ENCODE measurements at regions not wholly inside any gene's neighbourhood (a gene's known extent, or its start where the extent isn't known, plus 50 kb on each side); places are given as distances from the start of the nearest gene placed in this dataset.
"Not testable (repeated sequence)": the region's sequence is repeated elsewhere in the genome, so short reads cannot be mapped to it uniquely, and the experiment has no call there.

DNA sequence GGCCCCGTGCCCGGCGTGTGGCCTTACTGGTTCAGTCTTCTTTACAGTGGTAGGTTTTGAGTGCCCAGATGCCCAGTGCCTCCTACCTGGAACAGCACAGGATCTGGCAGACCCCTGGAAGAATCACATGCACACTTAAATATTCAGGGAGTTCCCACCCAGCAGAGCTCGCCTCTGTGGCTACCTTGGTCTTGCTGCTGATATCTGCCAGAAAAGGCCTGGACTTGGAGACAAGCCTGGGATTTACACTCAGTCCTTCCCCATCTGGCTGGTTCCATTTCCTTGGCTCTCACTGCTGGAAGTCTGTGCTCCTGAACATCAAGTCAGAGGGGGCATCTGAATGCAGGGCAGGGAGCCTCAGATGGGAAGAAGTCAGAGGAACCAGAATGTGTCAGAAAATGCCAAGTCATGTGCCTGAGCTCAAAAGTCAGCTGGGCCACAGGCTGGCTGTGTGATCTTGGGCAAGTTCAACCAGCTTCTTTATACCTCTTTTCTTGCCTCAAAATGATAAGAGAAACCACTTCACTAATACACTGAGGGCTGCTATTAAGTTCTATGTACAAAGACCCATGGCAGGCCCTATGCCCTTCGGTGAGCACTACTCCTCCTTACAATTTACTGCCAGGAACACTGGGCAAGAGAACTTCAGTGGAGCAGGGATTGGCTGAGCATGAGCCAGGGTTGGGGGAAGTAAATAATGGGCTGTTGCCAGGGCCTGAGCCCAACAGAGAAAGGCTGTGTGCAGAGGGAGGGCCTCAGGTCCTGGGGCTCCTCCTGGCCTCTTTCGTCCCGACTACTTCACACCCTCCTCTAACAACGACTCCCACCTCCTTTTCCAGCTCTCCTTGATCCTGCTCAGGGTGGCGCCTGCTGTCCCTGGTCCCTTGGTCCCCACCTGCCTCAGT is 135.9 kb downstream of the GPCPD1 start:
- Histone ChIP-seq H3K4me3 (ENCODE audit: low read depth, low read length) (no peak overlapping the region), H3K27ac (ENCODE audit: low read depth, low read length) (no peak overlapping the region), H3K9me3 (ENCODE audit: control insufficient read depth, insufficient read depth, low read length) (no peaks in the 10 kb centered on the region), H3K27me3 (ENCODE audit: control insufficient read depth, insufficient read depth, low read length) (peaks cover 3% of the 10 kb centered on the region)
- TF ChIP-seq, protein P1, sequence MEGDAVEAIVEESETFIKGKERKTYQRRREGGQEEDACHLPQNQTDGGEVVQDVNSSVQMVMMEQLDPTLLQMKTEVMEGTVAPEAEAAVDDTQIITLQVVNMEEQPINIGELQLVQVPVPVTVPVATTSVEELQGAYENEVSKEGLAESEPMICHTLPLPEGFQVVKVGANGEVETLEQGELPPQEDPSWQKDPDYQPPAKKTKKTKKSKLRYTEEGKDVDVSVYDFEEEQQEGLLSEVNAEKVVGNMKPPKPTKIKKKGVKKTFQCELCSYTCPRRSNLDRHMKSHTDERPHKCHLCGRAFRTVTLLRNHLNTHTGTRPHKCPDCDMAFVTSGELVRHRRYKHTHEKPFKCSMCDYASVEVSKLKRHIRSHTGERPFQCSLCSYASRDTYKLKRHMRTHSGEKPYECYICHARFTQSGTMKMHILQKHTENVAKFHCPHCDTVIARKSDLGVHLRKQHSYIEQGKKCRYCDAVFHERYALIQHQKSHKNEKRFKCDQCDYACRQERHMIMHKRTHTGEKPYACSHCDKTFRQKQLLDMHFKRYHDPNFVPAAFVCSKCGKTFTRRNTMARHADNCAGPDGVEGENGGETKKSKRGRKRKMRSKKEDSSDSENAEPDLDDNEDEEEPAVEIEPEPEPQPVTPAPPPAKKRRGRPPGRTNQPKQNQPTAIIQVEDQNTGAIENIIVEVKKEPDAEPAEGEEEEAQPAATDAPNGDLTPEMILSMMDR (IDR thresholded peaks at IDR 0.05; ENCODE audit: low read depth, low read length) = no peak
- CTCF ChIA-PET = no interaction called here
- DNase-seq (ENCODE audit: low read depth, low spot score) = no peak
- POLR2A ChIA-PET = no interaction called here

DNA sequence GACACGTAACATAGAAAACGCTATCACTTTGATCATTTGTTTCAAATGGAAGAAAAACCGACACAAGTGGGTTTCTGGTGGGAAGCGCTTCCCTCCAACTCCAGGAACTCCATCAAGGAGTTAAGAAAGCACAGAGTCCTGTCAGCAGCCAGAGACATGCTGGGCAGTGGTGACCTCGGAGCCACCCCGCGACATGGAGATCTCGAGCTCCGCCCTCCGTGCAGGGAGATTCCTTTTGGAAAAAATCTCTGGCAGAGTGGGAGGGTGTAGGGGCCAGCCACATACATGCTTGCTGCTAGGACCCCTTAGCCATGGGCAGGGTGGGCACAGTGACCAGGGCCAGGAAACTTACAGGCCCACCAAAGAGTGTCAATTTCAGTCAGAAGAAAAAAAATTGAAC is 138.9 kb downstream of the GPCPD1 start:
- POLR2A ChIA-PET; H3K27ac ChIP-seq (ENCODE audit: low read depth, low read length); DNase-seq (ENCODE audit: low read depth, low spot score); H3K27me3 ChIP-seq (ENCODE audit: control insufficient read depth, insufficient read depth, low read length); H3K4me3 ChIP-seq (ENCODE audit: low read depth, low read length); H3K9me3 ChIP-seq (ENCODE audit: control insufficient read depth, insufficient read depth, low read length): not testable (repeated sequence)
- CTCF ChIA-PET = interaction anchor here (0.5 kb wide), 1 partner anchor 504 kb away, joined by 3 read pairs; no protein-coding TSS in a partner anchor

DNA sequence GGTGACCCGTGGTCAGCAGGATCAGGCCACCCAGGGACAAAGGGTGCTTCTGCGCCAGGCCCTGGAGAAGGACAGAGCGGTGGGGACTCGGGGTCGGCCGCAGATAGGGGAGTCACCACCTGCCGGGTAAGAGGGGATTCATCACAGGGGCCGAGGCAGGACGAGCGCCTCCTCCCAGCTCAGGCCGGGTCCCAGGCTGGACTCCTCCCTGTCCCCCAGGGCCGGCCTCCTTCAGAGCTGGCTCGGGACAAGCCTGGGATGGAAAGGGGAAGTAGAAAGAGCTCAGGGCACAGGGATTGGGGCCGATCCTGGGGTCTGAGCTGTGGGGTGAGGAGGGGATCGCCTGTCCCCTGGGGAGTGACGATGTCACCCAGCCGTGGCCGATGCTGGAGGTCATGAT is 139.4 kb downstream of the GPCPD1 start:
- POLR2A ChIA-PET = no interaction called here
- H3K4me3 ChIP-seq (ENCODE audit: low read depth, low read length) = no peak overlapping the region

DNA sequence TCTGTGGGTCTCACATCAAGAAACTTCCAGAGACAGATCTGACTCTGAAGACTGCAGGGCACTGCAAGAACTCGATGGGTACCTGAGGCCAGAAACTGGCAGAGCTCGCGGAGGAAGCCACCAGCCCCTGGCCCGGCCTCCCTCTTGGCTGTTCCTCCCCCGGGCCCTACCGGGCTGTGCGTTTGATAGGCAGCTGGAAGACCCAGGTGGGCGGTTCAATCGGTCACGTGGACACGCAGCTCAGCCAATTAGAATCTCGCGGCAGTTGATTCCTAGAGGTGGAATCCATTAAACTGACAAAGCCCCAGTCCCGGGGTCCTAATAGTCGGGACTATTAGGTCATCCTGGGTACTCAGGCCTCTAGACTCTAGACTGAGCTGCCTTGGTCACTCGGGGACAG is 139.9 kb downstream of the GPCPD1 start:
- H3K9me3 ChIP-seq (ENCODE audit: control insufficient read depth, insufficient read depth, low read length) = no peaks in the 10 kb centered on the region
- ChIA-PET POLR2A (no interaction called here), CTCF (interaction anchor here (1.2 kb wide), 1 partner anchor 22 kb away, joined by 3 read pairs; no protein-coding TSS in a partner anchor)
- TF ChIP-seq, protein P1 (IDR thresholded peaks at IDR 0.05; ENCODE audit: low read depth, low read length) = no peak
- DNase-seq (ENCODE audit: low read depth, low spot score) = no peak
- peaks cover 3% of the 10 kb centered on the region for H3K27me3 ChIP-seq (ENCODE audit: control insufficient read depth, insufficient read depth, low read length)
- no peak overlapping the region for H3K4me3 ChIP-seq (ENCODE audit: low read depth, low read length)
- no peak overlapping the region for H3K27ac ChIP-seq (ENCODE audit: low read depth, low read length)

More for the DNA sequence above, 139.4 kb downstream of the GPCPD1 start:
- Histone ChIP-seq H3K9me3 (ENCODE audit: control insufficient read depth, insufficient read depth, low read length) (no peaks in the 10 kb centered on the region), H3K27ac (ENCODE audit: low read depth, low read length) (no peak overlapping the region), H3K27me3 (ENCODE audit: control insufficient read depth, insufficient read depth, low read length) (peaks cover 3% of the 10 kb centered on the region)
- no peak for DNase-seq (ENCODE audit: low read depth, low spot score)
- TF ChIP-seq, protein P1 (IDR thresholded peaks at IDR 0.05; ENCODE audit: low read depth, low read length) = no peak
- CTCF ChIA-PET = interaction anchor here (0.5 to 1.2 kb wide), 2 partner anchors 23 to 504 kb away, joined by 3 read pairs; no protein-coding TSS in a partner anchor

DNA sequence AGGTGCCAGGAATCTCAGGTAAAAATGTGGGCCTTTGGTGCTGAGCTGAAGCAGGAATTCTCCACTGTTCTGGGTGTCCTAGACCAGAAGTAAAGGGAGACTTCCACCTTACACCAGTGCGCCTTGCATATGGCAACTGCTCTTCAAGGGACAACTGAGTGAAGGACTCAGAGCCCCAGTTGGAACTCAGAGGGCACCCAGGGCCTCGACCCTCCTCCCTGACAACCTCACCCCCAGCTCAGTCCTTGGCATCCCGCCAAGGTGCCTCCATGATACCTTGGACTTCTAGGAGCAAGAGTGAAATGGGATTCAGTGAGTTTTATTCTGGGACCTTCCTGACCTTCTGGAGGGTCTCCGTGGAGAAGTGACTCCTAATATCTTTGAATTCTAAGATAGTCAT is 140.3 kb downstream of the GPCPD1 start:
- CTCF ChIA-PET = interaction anchor here (1.2 kb wide), 1 partner anchor 22 kb away, joined by 3 read pairs; no protein-coding TSS in a partner anchor
- Histone ChIP-seq H3K27me3 (ENCODE audit: control insufficient read depth, insufficient read depth, low read length) (peaks cover 3% of the 10 kb centered on the region), H3K9me3 (ENCODE audit: control insufficient read depth, insufficient read depth, low read length) (no peaks in the 10 kb centered on the region), H3K4me3 (ENCODE audit: low read depth, low read length) (no peak overlapping the region), H3K27ac (ENCODE audit: low read depth, low read length) (no peak overlapping the region)
- no peak for DNase-seq (ENCODE audit: low read depth, low spot score)
- TF ChIP-seq, protein P1 (IDR thresholded peaks at IDR 0.05; ENCODE audit: low read depth, low read length) = no peak
- POLR2A ChIA-PET = no interaction called here
